ENCODE measurements at regions not wholly inside any gene's neighbourhood (a gene's known extent, or its start where the extent isn't known, plus 50 kb on each side); places are given as distances from the start of the nearest gene placed in this dataset.
"Not testable (repeated sequence)": the region's sequence is repeated elsewhere in the genome, so short reads cannot be mapped to it uniquely, and the experiment has no call there.

- H3K4me3 ChIP-seq (replicated peaks in 1 of 3; ENCODE audit: insufficient read depth in 1 of 3, low read depth in 1 of 3, low read length in 3 of 3); H3K4me2 ChIP-seq (ENCODE audit: insufficient read depth, low read length); H3K9me3 ChIP-seq (replicated peaks; ENCODE audit: control insufficient read depth, insufficient read depth, low read length); H2AFZ ChIP-seq (ENCODE audit: low read depth, low read length); POLR2A ChIA-PET; H3K27ac ChIP-seq (ENCODE audit: insufficient read depth, low read depth, low read length); intact Hi-C loops (cut with micrococcal nuclease); H3K27me3 ChIP-seq (ENCODE audit: control insufficient read depth in 2 of 2, insufficient read depth in 2 of 2, low read length in 2 of 2); BruUV-seq (replicated peaks); FAIRE-seq; H3K36me3 ChIP-seq (ENCODE audit: control insufficient read depth in 2 of 2, extremely low read depth in 1 of 2, insufficient read depth in 2 of 2, low read length in 2 of 2); H3K79me2 ChIP-seq (ENCODE audit: control insufficient read depth, insufficient read depth, low read length); H3K4me1 ChIP-seq (ENCODE audit: control insufficient read depth, extremely low read depth, insufficient read depth, low read length); CTCF ChIA-PET; dilution Hi-C loops (cut with MboI; ENCODE audit: extremely low pct_ligation_motif_present, low sequenced_read_pairs); H4K20me1 ChIP-seq (replicated peaks; ENCODE audit: control insufficient read depth, extremely low read depth, insufficient read depth, low read length); DNase-seq (ENCODE audit: low read depth, low spot score); H3K9me1 ChIP-seq (replicated peaks; ENCODE audit: control insufficient read depth, extremely low read depth, insufficient read depth, low read length); H3K9ac ChIP-seq (replicated peaks; ENCODE audit: extremely low read depth, insufficient read depth, low read length): not testable (repeated sequence)
Observed at GRCh38 chr3:177466622-177467021, 269.3 kb upstream of the TBL1XR1 start.

GRCh38 chr3:177467247-177467985, 270.1 kb upstream of the TBL1XR1 start:
- Histone ChIP-seq H3K79me2 (ENCODE audit: control insufficient read depth, insufficient read depth, low read length) (no peaks in the 10 kb centered on the region), H3K9me3 (replicated peaks; ENCODE audit: control insufficient read depth, insufficient read depth, low read length) (no peaks in the 10 kb centered on the region), H3K36me3 (ENCODE audit: control insufficient read depth in 2 of 2, extremely low read depth in 1 of 2, insufficient read depth in 2 of 2, low read length in 2 of 2) (no peaks in the 10 kb centered on the region), H3K9ac (replicated peaks; ENCODE audit: extremely low read depth, insufficient read depth, low read length) (no peak overlapping the region), H4K20me1 (replicated peaks; ENCODE audit: control insufficient read depth, extremely low read depth, insufficient read depth, low read length) (no peaks in the 10 kb centered on the region), H2AFZ (ENCODE audit: low read depth, low read length) (no peak overlapping the region), H3K27me3 (ENCODE audit: control insufficient read depth in 2 of 2, insufficient read depth in 2 of 2, low read length in 2 of 2) (no peaks in the 10 kb centered on the region), H3K9me1 (replicated peaks; ENCODE audit: control insufficient read depth, extremely low read depth, insufficient read depth, low read length) (no peaks in the 10 kb centered on the region), H3K4me1 (ENCODE audit: control insufficient read depth, extremely low read depth, insufficient read depth, low read length) (no peaks in the 10 kb centered on the region), H3K4me3 (replicated peaks in 1 of 3; ENCODE audit: insufficient read depth in 1 of 3, low read depth in 1 of 3, low read length in 3 of 3) (no peak overlapping the region), H3K27ac (ENCODE audit: insufficient read depth, low read depth, low read length) (no peak overlapping the region), H3K4me2 (ENCODE audit: insufficient read depth, low read length) (no peak overlapping the region)
- dilution Hi-C loops (cut with MboI; ENCODE audit: extremely low pct_ligation_motif_present, low sequenced_read_pairs), result no loop called here
- intact Hi-C loops (cut with micrococcal nuclease), result no loop called here
- TF ChIP-seq GATA2 (IDR thresholded peaks at IDR 0.05; ENCODE audit: insufficient read depth, insufficient read length, low read depth, low read length) (no peak), CTCF (IDR thresholded peaks at IDR 0.05; ENCODE audit: extremely low read depth in 1 of 2, insufficient read depth in 1 of 2, low read depth in 1 of 2, low read length in 2 of 2) (no peak), EZH2 (IDR thresholded peaks at IDR 0.05; ENCODE audit: borderline replicate concordance, low read depth, low read length, severe bottlenecking) (no peak), MAX (IDR thresholded peaks at IDR 0.05; ENCODE audit: insufficient read depth, insufficient read length) (no peak), POLR2AphosphoS5 (IDR thresholded peaks at IDR 0.05; ENCODE audit: insufficient read depth, low read depth, low read length) (no peak)
- ChIA-PET CTCF (no interaction called here), POLR2A (interaction anchor here (0.6 kb wide), 1 partner anchor 10 kb away, joined by 5 read pairs; no protein-coding TSS in a partner anchor)
- FAIRE-seq, result no peak
- no TSS peak for BruUV-seq (replicated peaks)
- DNase-seq (ENCODE audit: low read depth, low spot score), result no peak
